C4-2B (cell line): ENCODE measurements at regions not wholly inside any gene's neighbourhood (a gene's known extent, or its start where the extent isn't known, plus 50 kb on each side); places are given as distances from the start of the nearest gene placed in this dataset.

Source experiments
- CTCF ChIP-seq: fragments of 450-650 bp; conservative IDR thresholded peaks from 2 replicates; pipeline ENCODE4 v1.5.1; 2017; ENCODE audit warnings: mild to moderate bottlenecking
- ZFX ChIP-seq: fragments of 450-650 bp; IDR thresholded peaks from 2 replicates; pipeline ENCODE4 v1.6.1; 2017

GRCh38 chr14:105877645-105878044 is 351.3 kb downstream of the TMEM121 start:
- TF ChIP-seq CTCF (no peak), ZFX (no peak)
